ENCODE measurements at regions not wholly inside any gene's neighbourhood (a gene's known extent, or its start where the extent isn't known, plus 50 kb on each side); places are given as distances from the start of the nearest gene placed in this dataset.
A peak's percentile ranks its signal among the peaks of the same experiment; 100 is the strongest.
"Not testable (repeated sequence)": the region's sequence is repeated elsewhere in the genome, so short reads cannot be mapped to it uniquely, and the experiment has no call there.

DNA sequence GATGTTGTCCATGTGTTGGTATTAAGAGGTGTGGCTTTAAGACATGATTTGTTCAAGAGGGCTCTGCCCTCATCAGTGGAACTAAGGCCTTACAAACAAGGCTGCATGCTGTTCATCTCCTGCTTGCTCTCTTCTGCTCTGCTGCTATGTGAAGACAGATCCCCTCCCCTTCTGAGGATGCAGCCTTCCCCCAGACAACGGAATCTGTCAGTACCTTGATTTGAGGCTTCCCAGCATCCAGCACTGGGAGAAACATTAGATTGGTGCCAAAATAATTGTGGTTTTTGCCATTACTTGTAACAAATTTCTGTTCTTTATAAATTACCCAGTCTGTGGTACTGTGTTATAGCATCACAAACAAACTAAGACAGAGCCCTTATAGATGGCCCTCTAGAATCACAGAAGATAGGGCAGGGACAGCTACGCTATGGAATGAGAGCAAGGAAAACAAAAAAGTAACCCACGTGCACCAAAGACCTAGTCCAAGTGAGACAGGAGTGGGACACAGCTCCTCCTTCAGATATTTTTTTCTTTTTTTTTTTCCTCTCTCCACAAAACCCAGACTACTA lies 151.5 kb upstream of the RXFP2 start:
- Histone ChIP-seq H3K4me1 (ENCODE audit: control insufficient read depth, insufficient read depth, low read length) (peaks cover 6% of the 10 kb centered on the region), H3K4me3 (ENCODE audit: low read length) (no peak overlapping the region), H3K9ac (ENCODE audit: low read length) (no peak overlapping the region), H3K27me3 (replicated peaks; ENCODE audit: control insufficient read depth, insufficient read depth, low read length) (no peaks in the 10 kb centered on the region), H3K36me3 (ENCODE audit: control insufficient read depth, insufficient read depth, low read length, severe bottlenecking) (no peaks in the 10 kb centered on the region), H3K9me3 (ENCODE audit: control insufficient read depth, low read length) (peaks cover 3% of the 10 kb centered on the region)
- DNase-seq (ENCODE audit: low read depth): peak; percentile 3

DNA sequence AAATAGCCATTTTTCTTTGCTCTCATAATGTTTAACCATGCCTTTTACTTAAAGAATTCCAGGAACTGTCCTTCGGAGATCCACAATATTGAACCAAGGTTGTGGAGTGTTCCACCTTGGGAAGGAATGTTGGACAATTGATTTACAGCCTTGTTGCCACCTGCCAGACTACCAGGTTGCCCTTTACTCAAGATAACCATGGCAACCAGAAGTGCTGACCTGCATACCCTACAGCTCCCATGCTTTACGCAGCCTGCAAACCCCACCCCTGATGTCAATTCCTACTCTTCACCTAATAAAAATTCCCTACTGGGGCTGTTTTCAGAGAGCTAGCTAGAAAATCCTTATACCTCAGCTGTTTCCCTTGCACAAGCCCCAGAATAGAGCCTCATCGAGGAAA lies 151.0 kb upstream of the RXFP2 start:
- Histone ChIP-seq H3K27me3 (replicated peaks; ENCODE audit: control insufficient read depth, insufficient read depth, low read length) (no peaks in the 10 kb centered on the region), H3K9ac (ENCODE audit: low read length) (no peak overlapping the region)

DNA sequence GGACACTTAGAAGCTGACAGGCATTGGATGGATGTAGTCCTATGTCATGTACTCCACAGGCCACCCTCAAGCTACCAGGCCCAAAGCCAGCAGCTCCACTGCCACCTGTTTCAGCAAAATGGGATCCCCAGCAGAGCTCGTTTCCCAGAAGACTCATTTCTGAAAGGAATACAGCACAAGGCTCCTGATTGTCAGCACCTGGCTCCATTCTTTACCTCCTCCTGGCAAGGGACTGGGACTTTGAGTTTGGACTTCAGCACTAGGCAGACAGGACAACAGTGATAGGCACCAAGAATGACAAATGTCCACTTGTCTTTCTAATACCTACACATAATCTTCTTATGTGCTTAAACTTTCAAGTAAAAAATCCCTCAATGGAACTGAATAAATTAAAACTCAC lies 150.4 kb upstream of the RXFP2 start:
- Histone ChIP-seq H3K4me3 (ENCODE audit: low read length) (no peak overlapping the region), H3K9me3 (ENCODE audit: control insufficient read depth, low read length) (peaks cover 3% of the 10 kb centered on the region), H3K36me3 (ENCODE audit: control insufficient read depth, insufficient read depth, low read length, severe bottlenecking) (no peaks in the 10 kb centered on the region), H3K27me3 (replicated peaks; ENCODE audit: control insufficient read depth, insufficient read depth, low read length) (no peaks in the 10 kb centered on the region), H3K9ac (ENCODE audit: low read length) (no peak overlapping the region), H3K4me1 (ENCODE audit: control insufficient read depth, insufficient read depth, low read length) (peaks cover 6% of the 10 kb centered on the region)
- DNase-seq (ENCODE audit: low read depth): no peak

More for the DNA sequence above, 151.0 kb upstream of the RXFP2 start:
- no peaks in the 10 kb centered on the region for H3K36me3 ChIP-seq (ENCODE audit: control insufficient read depth, insufficient read depth, low read length, severe bottlenecking)
- DNase-seq (ENCODE audit: low read depth): no peak
- H3K4me1 ChIP-seq (ENCODE audit: control insufficient read depth, insufficient read depth, low read length): peaks cover 6% of the 10 kb centered on the region
- H3K9me3 ChIP-seq (ENCODE audit: control insufficient read depth, low read length): peaks cover 3% of the 10 kb centered on the region
- no peak overlapping the region for H3K4me3 ChIP-seq (ENCODE audit: low read length)

DNA sequence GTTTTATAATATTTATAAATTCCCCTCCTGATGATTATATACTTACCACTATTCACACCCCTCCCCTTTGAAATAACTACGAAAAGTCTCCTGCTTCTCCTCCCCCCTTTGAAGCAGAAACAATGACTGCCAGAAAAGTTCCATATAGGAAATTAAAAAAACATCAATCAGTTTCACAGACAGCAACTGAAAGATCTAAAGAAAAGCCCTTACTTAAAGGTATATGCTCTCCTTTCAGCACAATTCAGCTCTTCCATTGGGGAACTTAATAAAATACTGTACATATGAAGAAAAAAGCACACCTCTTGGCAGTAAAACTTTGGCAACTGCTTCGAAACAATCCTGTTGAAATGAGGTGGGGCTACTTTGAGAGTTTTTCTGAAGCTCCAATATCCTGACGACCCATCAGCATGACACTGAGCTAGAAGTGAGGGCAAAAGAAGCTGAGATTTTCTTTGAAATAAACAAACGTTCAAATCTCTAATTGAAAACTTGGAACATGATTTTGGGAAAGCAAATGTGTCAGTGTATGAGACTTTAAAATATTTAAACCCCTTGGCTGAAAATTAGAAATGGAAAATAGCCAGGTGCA lies 147.6 kb upstream of the RXFP2 start:
- no peak for DNase-seq (ENCODE audit: low read depth)
- Histone ChIP-seq H3K27me3 (replicated peaks; ENCODE audit: control insufficient read depth, insufficient read depth, low read length) (no peaks in the 10 kb centered on the region), H3K9me3 (ENCODE audit: control insufficient read depth, low read length) (no peaks in the 10 kb centered on the region), H3K4me3 (ENCODE audit: low read length) (no peak overlapping the region), H3K9ac (ENCODE audit: low read length) (no peak overlapping the region), H3K4me1 (ENCODE audit: control insufficient read depth, insufficient read depth, low read length) (peaks cover 24% of the 10 kb centered on the region), H3K36me3 (ENCODE audit: control insufficient read depth, insufficient read depth, low read length, severe bottlenecking) (no peaks in the 10 kb centered on the region)

DNA sequence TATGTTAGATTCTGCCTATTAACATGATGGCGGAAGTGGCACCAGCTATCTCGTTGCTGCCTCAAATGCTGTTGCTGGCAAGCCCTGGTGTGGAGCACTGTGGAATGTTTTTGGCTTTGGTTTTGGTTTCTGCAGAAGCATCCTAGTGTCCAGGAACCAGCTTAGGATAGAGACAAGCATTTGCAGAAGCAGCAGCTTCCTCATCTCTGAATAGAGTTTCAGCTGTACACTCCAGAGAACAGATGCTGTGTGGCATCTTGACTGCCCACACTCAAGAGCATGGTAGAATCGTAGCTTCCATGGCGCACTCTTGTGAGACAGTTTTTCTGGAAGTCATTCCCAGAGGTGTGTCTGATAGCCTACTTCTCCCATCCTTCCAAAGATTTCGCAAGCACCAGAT lies 145.3 kb upstream of the RXFP2 start:
- Histone ChIP-seq H3K36me3 (ENCODE audit: control insufficient read depth, insufficient read depth, low read length, severe bottlenecking) (no peaks in the 10 kb centered on the region), H3K9me3 (ENCODE audit: control insufficient read depth, low read length) (no peaks in the 10 kb centered on the region), H3K4me3 (ENCODE audit: low read length) (no peak overlapping the region), H3K4me1 (ENCODE audit: control insufficient read depth, insufficient read depth, low read length) (peaks cover 24% of the 10 kb centered on the region), H3K9ac (ENCODE audit: low read length) (no peak overlapping the region), H3K27me3 (replicated peaks; ENCODE audit: control insufficient read depth, insufficient read depth, low read length) (no peaks in the 10 kb centered on the region)
- DNase-seq (ENCODE audit: low read depth): no peak

DNA sequence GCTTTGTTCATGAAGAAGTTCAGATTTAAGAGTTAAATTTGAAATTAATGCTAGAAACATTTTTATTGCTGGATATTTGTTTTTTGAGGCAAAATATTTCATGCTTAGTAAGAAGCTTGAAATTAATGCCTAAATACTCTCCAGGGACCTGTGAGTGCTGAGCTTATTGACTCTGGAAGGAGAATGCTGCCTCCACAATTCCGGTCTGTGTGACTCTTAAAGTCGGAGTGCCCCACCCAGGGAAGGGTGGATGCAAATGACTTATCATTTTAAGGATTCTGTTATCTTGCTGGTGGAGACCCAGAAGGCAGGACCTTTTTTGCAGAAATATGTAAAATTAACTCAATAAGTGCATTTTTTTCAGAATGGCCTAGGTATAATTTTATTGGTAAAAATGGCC lies 143.8 kb upstream of the RXFP2 start:
- H3K9me3 ChIP-seq (ENCODE audit: control insufficient read depth, low read length): no peaks in the 10 kb centered on the region
- no peaks in the 10 kb centered on the region for H3K27me3 ChIP-seq (replicated peaks; ENCODE audit: control insufficient read depth, insufficient read depth, low read length)
- no peak overlapping the region for H3K9ac ChIP-seq (ENCODE audit: low read length)
- peak; percentile 13 for DNase-seq (ENCODE audit: low read depth)
- peaks cover 22% of the 10 kb centered on the region for H3K4me1 ChIP-seq (ENCODE audit: control insufficient read depth, insufficient read depth, low read length)
- no peak overlapping the region for H3K4me3 ChIP-seq (ENCODE audit: low read length)
- no peaks in the 10 kb centered on the region for H3K36me3 ChIP-seq (ENCODE audit: control insufficient read depth, insufficient read depth, low read length, severe bottlenecking)

DNA sequence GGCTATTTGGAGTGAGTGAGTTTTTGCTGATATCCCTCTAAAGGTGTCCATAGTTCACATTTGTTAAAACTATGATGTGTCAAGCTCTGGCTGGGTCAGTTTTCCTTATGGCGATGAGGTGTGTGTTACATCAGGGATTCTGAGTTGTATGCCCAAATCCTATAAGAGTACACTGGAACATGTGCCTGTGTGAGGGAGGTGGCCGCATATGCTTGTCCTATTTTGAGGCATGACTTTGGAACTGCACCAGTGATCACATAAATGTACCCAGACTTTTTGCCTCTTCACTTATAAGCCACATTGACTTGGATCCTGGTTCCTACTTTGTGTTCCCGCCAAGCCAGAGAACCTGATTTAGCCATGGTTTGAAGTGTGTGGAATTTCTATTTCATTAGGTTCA lies 140.3 kb upstream of the RXFP2 start:
- no peaks in the 10 kb centered on the region for H3K36me3 ChIP-seq (ENCODE audit: control insufficient read depth, insufficient read depth, low read length, severe bottlenecking)
- no peaks in the 10 kb centered on the region for H3K27me3 ChIP-seq (replicated peaks; ENCODE audit: control insufficient read depth, insufficient read depth, low read length)
- no peak for DNase-seq (ENCODE audit: low read depth)
- H3K9ac ChIP-seq (ENCODE audit: low read length): no peak overlapping the region
- peaks cover 18% of the 10 kb centered on the region for H3K4me1 ChIP-seq (ENCODE audit: control insufficient read depth, insufficient read depth, low read length)
- H3K9me3 ChIP-seq (ENCODE audit: control insufficient read depth, low read length): no peaks in the 10 kb centered on the region
- no peak overlapping the region for H3K4me3 ChIP-seq (ENCODE audit: low read length)

DNA sequence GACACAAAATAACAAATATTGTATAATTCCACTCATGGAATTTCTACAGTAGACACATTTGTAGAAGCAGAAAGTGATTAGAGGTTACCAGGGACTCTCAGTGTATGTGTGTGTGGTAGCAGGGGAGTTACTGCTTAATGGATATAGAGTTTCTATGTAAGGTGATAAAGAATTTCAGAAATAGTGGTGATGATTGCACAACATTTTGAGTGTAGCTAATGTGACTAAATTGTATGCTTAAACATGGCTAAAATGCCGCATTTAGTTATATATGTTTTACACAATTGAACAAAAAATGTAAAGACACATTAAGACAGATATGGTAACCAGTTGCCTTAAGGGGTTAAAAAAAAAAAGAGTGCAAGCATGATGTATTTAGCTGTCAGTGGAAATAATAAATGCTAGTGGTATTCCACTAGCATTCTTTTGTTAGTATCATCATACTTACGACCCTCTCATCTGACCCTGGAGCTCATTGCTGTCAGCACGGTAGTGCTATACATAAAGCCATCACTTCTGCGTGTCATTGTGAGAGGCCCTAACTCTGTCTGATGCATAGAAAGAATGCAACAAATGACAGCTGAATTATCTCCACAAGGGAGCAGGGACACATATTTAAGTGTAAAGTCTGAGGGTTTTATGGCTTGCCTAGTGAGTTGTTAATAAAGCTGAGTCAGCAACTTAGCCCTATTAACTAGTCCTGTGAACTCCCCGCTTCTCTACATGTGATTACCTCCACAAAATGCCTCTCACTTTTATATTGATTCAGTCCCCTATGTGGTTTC lies 134.1 kb upstream of the RXFP2 start:
- Histone ChIP-seq H3K4me3 (ENCODE audit: low read length) (no peak overlapping the region), H3K4me1 (ENCODE audit: control insufficient read depth, insufficient read depth, low read length) (no peaks in the 10 kb centered on the region), H3K9ac (ENCODE audit: low read length) (no peak overlapping the region), H3K27me3 (replicated peaks; ENCODE audit: control insufficient read depth, insufficient read depth, low read length) (no peaks in the 10 kb centered on the region), H3K36me3 (ENCODE audit: control insufficient read depth, insufficient read depth, low read length, severe bottlenecking) (no peaks in the 10 kb centered on the region), H3K9me3 (ENCODE audit: control insufficient read depth, low read length) (no peaks in the 10 kb centered on the region)
- no peak for DNase-seq (ENCODE audit: low read depth)

DNA sequence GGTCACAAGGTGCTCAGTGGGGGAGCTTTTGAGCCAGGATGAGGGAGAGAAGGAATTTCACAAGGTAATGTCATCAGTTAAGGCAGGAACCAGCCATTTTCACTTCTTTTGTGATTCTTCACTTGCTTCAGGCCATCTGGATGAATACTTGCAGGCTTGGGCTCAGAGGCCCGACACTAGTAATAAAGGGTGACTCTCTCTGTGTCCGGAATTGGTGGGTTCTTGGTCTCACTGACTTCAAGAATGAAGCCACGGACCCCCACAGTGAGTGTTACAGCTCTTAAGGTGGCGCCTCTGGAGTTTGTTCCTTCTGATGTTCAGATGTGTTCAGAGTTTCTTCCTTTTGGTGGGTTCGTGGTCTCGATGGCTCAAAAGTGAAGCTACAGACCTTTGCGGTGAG lies 131.8 kb upstream of the RXFP2 start:
- not testable (repeated sequence) for H3K9ac ChIP-seq (ENCODE audit: low read length); H3K4me3 ChIP-seq (ENCODE audit: low read length); H3K9me3 ChIP-seq (ENCODE audit: control insufficient read depth, low read length); H3K27me3 ChIP-seq (replicated peaks; ENCODE audit: control insufficient read depth, insufficient read depth, low read length); H3K36me3 ChIP-seq (ENCODE audit: control insufficient read depth, insufficient read depth, low read length, severe bottlenecking); H3K4me1 ChIP-seq (ENCODE audit: control insufficient read depth, insufficient read depth, low read length); DNase-seq (ENCODE audit: low read depth)

DNA sequence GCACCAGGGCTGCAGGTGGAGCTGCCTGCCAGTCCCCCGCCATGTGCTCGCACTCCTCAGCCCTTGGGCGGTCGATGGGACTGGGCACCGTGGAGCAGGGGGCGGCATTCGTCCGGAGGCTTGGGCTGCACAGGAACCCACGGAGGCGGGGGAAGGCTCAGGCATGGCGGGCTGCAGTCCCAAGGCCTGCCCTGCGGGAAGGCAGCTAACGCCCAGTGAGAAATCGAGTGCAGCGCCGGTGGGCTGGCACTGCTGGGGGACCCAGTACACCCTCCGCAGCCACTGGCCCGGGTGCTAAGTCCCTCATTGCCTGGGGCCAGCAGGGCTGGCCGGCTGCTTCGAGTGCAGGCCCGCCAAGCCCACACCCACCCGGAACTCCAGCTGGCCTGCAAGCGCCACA lies 130.5 kb upstream of the RXFP2 start:
- DNase-seq (ENCODE audit: low read depth); H3K9ac ChIP-seq (ENCODE audit: low read length); H3K4me3 ChIP-seq (ENCODE audit: low read length); H3K9me3 ChIP-seq (ENCODE audit: control insufficient read depth, low read length); H3K27me3 ChIP-seq (replicated peaks; ENCODE audit: control insufficient read depth, insufficient read depth, low read length); H3K4me1 ChIP-seq (ENCODE audit: control insufficient read depth, insufficient read depth, low read length); H3K36me3 ChIP-seq (ENCODE audit: control insufficient read depth, insufficient read depth, low read length, severe bottlenecking): not testable (repeated sequence)

DNA sequence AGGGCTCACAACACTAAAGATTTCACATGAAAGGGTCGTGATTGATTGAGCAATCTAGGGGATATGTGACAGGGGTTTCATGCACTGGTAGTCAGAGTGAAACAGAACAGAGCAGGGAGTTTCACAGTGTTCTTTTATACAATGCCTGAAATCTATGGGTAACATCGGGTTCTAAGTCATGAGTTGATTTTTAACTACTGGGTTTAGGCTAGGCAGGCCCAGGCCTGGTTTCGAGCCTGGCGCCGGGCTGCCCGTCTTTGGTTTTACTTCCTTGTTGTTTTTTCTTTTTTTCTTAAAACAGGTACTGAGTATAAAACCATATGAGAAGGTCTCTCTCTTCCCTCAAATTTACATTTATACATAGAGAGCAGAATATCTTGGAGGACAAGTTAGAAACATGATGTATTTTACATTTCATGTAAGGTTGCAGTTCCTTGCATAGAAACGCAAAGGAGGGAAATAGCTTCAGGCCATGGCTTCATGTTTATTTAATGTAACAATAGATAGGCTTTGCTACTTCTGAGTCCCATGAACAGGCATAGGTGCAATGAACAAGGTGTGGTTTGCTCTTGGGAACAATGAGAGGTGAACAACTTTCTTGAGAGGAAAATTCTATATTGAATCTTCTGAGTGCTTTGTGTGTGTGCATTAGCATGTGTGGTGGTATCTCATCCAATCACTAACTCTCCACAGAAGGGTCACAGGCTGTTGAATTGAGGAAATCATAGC lies 128.9 kb upstream of the RXFP2 start:
- DNase-seq (ENCODE audit: low read depth): no peak
- peaks cover 11% of the 10 kb centered on the region for H3K9me3 ChIP-seq (ENCODE audit: control insufficient read depth, low read length)
- no peaks in the 10 kb centered on the region for H3K27me3 ChIP-seq (replicated peaks; ENCODE audit: control insufficient read depth, insufficient read depth, low read length)
- H3K9ac ChIP-seq (ENCODE audit: low read length): no peak overlapping the region
- H3K4me1 ChIP-seq (ENCODE audit: control insufficient read depth, insufficient read depth, low read length): no peaks in the 10 kb centered on the region
- no peaks in the 10 kb centered on the region for H3K36me3 ChIP-seq (ENCODE audit: control insufficient read depth, insufficient read depth, low read length, severe bottlenecking)
- no peak overlapping the region for H3K4me3 ChIP-seq (ENCODE audit: low read length)
